NCI-H510A (cell line): ENCODE measurements at regions not wholly inside any gene's neighbourhood (a gene's known extent, or its start where the extent isn't known, plus 50 kb on each side); places are given as distances from the start of the nearest gene placed in this dataset.

Experiments used
- DNase-seq: peaks from one replicate; lab custom pipeline; 2025; lab: John Stamatoyannopoulos, UW

DNA sequence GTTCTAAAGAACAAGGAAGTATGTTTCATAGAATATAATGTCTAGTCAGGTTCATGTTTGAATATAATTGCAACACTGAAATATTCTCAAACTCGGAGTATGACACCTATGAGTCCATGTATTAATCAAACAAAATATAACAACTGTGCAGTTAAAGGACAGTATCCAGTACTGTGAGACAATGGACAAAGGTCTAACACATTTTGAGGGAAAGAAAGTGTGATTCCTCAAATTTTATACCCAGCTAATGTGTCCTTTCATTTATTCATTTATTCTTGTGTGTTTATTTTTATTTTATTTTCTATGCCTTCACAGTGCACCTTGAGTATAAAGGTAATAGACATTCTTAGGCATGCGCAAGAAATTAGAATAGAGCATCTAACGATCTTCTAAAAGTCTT is 401.0 kb upstream of the ZFHX3 start:
- DNase-seq, result no peak

DNA sequence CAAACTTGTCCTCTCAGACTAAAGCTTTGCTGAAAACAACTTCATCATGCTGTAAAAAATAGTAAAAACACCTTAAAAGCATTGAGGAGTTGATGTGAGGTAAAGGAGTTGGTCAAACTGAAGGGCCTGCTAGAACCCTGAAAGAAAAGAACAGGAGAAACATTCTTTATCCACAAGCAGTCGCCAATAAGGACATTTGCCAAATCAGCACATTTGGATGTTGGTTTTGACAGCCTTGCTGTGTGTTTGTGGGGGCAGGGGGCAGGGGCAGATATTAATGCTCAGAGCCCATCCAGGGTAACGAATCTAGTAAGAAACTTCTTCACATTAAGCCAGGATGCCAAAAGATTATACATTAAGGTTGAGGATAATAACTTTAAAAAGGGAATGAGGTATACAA is 399.9 kb upstream of the ZFHX3 start:
- DNase-seq, result no peak

DNA sequence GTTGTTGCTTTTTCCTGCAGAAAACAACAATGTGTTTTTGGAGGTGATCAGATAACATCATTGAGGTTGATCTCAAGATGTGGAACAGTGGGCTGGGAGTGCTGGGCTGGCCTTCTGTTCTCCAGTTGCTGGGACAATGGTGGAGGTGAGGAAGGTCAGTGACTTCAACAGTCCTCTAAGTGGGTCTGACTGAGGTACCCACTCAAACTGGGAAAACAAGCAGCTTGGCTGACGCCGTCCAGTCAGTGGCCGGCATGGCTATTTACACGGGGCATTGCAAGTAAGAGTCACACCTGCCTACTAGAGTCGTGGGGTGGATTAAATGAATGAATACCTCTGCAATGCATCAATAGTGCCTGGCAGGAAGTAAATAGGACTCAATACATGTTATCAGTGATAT is 386.7 kb upstream of the ZFHX3 start:
- no peak for DNase-seq

DNA sequence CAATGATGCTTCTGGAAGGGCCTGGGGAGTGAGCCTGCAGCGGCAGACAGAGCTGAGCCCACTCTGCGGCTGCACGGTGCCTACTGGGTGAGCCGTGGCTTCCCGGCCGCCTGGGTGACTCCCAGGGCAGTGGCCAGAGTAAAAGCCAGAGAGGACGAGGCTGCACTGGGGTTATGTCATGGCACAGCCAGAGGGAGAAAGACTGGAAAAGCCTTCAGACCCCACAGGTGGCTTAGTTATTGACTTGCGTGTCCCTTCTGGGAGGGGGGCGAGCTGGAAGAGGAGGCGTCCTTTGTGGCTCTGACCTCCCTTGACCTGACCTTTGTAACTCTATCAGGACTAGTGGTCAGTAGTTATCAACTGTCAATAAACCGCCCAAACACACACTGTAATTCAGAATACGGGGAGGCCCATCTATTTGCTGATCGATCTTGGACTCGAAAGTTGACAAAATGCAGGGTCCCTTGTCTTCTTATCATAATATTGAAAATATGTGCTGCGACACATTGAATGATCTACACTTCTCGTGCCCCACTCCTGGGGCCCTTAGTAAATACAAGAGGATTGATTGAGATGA is 385.9 kb upstream of the ZFHX3 start:
- DNase-seq, result no peak

DNA sequence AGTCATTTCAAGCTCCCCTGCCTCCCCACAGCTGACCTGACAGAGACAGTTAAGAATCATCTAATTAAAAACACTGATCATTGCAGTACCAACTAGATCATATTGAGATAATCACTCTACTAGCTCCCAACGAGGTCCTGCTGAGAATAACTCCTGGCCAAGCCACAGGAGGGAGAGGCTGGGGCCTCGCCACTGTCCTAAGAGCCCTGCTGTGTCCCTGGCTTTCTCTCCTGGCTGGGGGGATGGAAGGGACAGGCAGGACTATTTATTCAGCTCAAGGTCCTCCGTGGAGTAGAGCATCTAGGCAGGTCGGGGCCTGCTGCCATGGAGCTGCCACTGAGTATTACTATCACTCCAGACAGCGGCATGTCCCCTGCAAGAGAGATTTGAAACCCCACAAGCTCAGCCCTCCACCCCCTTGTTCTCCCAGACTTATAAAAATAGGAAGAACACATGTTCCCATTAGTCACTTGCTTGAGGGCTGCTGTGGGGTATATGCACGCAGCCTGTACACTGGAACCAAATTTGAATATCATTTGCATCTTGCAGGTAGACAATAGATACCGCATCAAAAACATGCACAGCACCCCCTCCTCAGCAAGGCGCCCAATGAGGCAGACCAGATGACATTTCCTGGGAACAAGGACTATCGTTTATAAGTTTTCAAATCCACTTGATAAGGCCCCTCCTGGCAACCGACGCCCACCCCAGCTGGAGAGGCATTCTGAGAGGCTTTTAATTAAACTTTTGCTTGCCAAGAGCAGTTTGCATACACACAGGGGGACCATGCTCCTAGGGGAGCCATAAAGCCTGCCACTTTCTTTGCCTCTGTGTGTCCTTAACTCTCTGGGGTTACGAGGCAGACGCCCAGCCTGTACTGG is 385.2 kb upstream of the ZFHX3 start:
- DNase-seq, result no peak

DNA sequence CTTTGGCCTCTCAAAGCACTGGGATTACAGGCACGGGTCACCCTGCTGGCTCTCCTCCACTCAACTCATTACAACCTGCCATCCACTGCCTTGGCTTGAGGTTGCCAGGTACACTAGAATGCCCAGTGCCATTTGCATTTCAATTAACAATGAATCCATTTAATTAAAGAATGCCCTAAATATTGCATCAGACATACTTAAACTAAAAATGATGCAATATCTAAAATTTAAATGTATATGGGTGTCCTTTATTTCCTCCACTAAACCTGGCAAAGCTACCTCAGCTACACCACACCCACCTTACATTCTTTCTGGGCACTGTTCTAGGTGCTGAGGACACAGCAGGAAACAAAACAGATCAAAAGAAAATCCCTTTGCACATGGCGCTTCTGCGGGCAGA is 382.2 kb upstream of the ZFHX3 start:
- no peak for DNase-seq

DNA sequence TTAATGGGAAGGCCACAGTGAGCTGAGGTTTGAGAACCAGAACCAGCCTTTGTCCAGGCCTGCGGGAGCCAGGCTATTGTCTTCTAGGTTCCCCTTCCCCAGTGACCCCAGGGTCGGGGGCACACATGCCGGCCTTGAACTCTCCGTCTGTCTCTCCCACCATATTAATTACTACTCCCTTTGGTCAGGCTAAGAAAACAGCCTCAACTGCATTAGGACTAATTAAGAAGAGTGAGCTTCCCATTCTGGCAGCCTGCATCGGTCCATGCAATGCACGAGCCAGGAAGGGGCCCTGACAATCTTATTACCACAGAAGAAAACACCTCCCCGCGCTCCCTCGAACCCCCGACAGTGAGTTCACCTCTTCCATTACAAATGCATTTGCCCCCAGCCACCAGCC is 380.2 kb upstream of the ZFHX3 start:
- no peak for DNase-seq

DNA sequence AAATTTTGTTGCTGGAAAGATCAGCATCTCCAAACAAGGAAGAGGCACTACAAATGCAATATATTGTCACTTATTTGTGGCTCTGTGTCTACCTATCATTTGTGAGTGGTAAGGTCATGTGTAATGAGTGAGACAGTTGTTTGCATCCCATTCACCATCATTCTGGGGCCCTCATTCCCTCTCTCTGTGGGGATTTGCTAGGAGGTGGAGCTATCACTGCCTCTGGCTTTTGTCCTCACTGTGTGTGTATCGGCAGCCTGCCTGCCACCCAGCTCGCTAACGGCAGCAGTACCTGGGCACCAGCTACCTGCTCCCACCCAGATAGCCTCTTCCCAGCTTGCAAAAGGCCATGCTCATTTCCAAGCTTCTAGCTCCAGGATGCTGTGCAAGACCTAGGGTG is 379.2 kb upstream of the ZFHX3 start:
- no peak for DNase-seq

DNA sequence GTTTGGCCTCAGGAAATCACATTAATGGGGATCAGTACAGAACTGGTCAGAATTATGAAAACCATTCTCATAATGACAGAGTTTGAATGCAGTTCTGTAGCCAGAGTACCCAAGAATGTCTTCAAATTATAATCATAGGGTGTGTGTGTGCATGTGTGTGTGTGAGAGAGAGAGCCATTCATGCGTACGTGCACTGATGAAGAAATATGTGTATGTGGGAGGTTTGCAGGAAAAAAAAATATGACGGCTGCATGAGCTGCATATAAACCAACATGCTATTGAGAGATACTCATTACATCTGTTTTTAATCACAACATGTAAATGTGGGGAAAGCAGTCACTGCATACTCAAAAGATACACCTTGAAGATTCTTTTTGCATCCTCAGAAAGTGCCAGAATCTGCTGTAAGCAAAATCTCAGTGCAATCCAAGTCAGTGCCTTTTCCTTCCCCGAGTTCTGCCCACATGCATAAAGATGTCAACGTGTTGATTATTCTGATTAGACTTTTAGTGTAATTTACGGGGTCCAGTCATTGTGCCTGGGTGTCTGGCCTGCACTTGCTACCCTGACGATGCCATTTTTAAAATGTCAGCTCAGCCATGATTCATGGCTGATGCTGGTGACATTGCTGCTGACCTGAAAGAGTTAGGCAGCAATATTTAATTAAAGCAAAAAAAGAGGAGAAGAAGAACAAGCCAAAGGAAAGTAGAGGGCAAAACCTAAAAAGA is 378.7 kb upstream of the ZFHX3 start:
- no peak for DNase-seq

DNA sequence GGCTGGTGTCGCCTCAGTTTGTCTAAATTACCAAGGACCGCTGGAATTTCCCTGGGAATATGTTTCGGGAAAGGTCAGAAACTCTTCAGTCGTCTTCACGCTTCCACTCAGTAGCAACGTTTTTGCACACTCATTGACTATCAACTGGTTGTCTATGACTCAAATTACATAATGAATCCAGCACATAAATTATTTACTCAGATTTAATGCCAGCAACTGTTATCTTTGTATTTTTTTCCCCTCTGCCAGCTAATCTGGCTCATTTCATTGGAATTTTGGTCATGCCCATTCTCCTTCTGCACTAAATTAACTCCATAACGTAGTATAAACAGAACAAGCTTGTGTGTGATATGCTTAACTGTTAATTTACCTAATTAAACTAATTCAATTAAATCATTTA is 372.7 kb upstream of the ZFHX3 start:
- no peak for DNase-seq

DNA sequence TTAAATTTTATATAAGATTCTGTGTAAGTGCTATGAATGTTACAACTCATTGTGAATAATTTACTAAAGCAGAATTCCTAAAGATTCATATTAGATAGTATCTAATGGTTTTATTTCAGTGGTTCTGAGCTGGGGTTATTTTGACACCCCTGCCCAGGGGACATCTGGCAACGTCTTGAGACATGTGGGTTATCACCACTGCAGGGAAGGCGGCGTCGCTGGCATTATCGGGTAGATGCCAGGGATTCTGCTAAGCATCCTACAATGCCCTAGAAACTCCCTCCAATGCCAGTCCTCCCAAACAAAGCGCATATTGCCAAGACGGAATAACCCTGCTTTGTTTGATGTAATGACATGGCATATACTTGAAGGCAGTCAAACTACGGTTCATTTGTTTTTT is 372.3 kb upstream of the ZFHX3 start:
- no peak for DNase-seq

DNA sequence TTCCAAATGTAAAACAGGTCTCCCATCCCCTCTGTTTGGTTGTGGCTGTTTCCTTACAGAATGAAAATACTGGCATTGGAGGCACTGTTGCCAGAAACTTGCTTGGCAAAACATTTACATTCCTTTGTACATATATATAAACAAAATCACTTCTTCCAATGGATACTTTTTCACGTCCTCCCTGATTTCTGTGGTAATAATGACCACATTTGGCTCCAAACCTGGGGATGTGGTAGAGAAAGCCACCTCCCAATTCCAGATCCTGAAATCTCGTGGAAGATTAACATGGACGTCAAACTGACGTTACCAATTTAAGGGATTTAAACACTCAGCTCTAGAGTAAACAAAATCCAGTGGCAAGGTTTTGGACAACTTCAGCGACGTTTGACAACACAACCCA is 370.8 kb upstream of the ZFHX3 start:
- DNase-seq, result no peak

DNA sequence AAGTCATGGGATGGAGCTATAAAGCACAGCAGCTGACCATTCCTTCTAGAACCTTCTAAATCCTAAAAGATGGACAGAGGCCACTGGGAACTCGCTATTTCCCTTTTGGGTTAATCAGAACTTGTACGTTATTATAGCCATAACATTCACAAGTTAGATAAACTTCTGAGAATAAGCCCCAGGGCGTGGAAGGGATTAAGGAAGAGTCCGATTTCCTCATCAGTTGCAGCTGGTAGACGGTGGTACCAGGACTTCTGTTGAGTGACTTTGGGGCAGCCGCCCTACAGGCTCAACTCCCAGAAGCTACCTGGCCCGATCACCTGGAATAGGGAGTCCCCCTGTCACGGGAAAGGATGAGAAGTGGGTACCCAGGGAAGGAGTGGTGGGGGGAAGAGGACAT is 370.1 kb upstream of the ZFHX3 start:
- no peak for DNase-seq

DNA sequence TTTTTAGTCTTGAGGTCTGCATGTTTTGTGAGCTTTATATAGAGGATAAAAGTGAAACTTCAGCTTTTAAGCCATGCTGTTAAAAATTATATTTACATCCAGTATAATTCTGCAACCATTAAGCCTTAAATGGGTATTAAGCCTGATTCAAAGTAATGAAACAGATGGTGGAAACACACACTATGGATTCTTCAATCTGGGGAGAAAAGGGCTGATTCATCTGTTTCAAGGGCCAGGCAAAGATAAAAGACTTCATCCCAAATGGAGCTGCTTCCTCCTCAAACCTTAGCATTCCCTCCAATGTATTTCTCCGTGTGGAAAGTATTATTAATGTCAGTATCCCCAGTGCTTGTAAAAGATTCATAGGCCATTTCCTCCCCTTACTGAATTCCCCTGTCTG is 367.4 kb upstream of the ZFHX3 start:
- DNase-seq, result no peak

DNA sequence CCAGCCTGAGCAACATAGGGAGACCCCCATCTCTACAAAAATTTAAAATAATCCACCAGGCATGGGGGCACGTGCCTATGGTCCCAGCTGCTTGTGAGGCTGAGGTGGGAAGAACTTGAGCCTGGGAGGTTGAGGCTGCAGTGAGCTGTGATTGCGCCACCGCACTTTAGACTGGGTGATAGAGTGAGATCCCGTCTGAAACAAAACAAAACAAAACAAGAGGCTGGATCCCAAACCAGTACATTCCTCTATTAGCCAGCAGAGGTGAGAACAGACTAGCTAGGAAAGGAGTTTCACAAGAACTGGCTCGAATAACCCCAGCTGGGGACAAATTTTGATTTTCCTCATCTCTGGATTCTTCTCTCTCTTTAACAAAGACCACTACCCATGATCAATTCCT is 366.7 kb upstream of the ZFHX3 start:
- no peak for DNase-seq

DNA sequence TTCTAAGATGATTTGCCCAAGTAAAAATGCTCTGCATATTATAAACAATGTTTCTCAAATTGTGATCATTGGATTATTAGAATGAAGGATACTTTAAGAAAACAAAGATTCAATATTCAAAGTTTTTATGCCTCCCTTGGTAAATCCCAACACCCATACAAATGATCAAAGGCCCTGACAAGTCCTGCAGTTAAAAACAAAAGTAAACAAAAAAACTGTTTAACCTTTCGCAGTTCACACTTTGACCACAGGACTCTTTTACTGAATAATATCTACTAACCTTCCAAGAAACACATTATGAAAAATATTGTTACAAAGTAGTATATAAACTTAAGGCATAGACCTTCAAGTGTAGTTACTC is 365.9 kb upstream of the ZFHX3 start:
- DNase-seq, result no peak

DNA sequence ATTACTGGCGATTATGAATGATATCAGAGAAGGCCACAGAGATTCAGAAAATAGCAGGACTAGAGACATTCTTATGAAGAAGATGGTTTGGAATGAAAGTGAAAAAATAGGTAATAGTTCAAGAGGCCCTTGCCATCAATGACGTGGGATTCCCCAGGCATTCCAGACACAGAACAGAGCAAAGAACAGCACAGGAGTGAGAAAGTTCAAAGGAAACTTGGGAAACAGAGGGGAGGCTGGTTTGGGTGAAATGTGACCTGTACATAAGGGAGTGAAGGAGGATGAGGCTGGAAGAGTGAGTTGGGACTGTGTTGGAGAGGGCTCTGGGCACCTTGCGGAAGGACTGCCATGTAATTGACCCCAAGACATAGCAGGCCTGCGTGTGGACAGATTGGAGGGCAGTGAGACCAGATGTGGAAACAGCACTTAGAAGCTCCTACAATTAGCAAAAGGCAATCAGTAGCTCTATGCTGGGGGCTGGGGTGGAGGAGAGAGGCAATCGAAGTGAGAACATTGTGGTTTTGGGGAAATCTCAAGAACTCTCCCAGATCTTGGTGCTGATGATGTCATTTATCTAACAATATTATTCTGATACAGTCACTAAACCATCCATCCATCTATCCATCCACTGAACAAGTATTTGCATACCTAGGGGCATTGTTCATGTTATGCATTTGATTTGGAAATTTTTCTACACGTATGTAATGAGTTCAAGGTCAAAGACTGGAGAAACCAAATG is 365.3 kb upstream of the ZFHX3 start:
- DNase-seq, result no peak

DNA sequence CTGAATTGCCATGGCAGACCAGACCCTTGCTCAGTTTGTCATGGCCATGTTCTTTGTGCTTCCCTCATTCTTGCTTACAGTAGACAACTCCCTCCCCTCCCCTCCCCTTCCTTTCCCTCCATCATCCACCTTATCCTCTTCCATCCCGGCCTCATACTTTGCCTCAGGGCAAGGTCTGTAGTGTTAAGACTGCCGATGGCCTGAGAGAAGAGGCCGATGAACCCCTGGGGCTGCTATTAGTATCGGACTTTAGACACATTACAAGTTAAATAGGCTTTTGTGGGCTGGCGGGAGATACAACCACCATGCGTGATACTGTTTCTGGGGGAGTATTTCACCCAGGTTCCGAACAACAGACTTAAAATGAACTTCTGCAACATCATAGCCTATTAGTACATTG is 364.5 kb upstream of the ZFHX3 start:
- DNase-seq, result no peak

DNA sequence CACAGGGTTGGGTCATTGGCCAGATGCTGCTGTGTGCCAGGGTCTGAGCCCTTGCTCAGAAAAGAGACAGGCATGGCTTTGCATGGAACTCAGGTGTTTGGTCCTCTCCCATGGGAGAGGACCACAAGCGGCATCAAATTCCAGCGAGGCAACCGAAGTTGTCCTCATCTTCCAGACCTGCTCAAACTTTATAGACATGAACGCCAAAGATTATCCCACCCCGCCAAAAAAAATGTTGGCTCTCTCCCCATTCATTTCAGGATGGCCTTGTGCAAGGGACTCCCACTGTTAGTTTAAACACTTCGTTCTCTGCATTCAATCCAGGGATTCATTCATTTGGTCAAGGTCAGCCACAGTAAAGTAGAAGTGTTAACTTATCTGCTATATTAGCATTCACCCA is 360.8 kb upstream of the ZFHX3 start:
- DNase-seq, result no peak

DNA sequence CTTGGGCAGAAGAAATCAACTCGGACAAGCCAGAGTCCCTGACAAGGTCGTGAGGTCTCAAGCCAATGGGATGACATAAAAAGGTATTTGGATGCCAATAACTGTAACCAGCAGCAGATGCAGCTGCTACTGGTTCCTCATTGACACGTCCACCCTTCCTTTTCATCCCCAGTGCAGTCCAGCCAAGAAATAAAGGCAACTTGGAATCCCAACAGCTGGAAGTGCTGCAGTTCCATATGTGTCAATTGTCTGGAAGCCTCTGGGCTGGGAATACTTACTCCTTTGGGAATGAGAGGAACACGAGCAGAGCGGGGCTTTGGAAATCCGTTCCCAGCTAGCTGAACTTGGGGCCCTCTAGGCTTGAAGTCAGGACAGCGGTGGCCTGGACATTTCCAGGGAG is 360.4 kb upstream of the ZFHX3 start:
- DNase-seq, result no peak

DNA sequence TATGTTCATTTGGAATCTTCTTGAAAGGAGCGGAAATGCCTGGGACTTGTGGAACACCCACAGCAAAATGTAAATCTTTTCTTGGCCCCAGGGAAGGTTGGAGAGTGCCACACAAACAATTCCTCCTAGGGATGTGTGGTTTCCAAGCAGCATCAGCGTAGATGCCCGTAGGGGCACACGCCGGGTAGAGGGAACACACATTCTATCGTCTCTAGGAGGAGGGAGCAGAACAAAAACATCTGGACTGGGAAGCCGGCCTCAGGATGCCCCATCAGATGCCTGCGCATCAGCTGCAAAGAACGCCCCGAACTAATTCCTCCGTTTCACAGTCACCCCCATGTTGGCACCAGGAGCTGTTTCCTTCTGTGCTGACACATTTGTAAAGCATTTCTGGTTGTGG is 357.9 kb upstream of the ZFHX3 start:
- no peak for DNase-seq

DNA sequence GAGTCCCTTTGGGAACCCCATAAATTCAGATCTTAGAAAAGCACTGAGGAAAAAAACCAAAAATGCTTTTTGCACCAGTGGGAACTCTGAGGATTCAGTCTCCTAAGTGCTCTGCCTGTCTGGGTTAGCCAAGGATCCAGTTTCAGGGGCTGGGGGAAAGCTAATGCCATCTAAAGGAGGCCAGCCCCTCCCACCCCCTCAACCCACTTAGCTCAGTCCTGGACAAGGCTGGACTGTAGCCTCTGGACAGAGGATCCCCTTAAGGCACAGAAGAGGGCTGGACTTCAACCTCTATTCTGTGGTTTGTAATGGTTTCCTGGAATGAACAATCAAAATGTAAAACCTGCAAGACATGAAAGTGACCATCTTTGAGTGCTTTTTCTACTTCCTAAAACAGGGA is 356.1 kb upstream of the ZFHX3 start:
- no peak for DNase-seq

DNA sequence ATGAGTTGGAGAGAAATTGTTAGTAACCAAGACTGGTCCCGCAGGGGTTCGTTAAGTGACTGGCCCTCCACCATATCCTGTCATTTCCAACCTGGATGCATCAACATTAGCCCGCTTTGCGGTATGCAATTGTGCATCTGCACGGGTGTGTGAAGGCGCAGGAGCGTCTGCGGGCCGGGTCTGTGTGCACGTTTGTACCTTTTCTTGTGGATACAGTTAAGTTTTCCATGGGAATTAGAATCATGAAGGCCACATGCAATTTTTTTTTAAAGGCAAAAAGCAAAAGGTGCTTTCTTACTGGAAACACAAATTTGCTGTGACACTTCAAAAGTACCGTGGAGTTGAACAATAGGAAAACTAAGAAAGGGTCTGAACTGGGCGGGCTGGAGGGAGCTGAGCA is 355.4 kb upstream of the ZFHX3 start:
- no peak for DNase-seq
